AG08395 (cell line): ENCODE measurements at regions not wholly inside any gene's neighbourhood (a gene's known extent, or its start where the extent isn't known, plus 50 kb on each side); places are given as distances from the start of the nearest gene placed in this dataset.

Experiments
- DNase-seq: peaks from one replicate; pipeline ENCODE4 v3.0.0; 2012; ENCODE audit warnings: mixed read lengths, low spot score

GRCh38 chr7:20945451-20945850 lies 158.8 kb upstream of the SP8 start:
- no peak for DNase-seq

- no peak for DNase-seq
These were observed 166.2 kb upstream of the SP8 start for GRCh38 chr7:20952916-20953315.

- DNase-seq, result no peak
These were observed 168.3 kb upstream of the SP8 start for GRCh38 chr7:20954711-20955619.

GRCh38 chr7:20958572-20958971 lies 171.9 kb upstream of the SP8 start:
- DNase-seq, result no peak

GRCh38 chr7:20959281-20959680 lies 172.6 kb upstream of the SP8 start:
- no peak for DNase-seq

- DNase-seq, result no peak
These were observed 177.0 kb upstream of the SP8 start for GRCh38 chr7:20963556-20964280.

GRCh38 chr7:20964281-20964918 lies 177.7 kb upstream of the SP8 start:
- DNase-seq, result no peak

GRCh38 chr7:20971219-20971618 lies 184.5 kb upstream of the SP8 start:
- DNase-seq, result no peak

GRCh38 chr7:20980232-20980631 lies 193.5 kb upstream of the SP8 start:
- DNase-seq, result no peak

GRCh38 chr7:20980668-20981264 lies 194.1 kb upstream of the SP8 start:
- no peak for DNase-seq

- DNase-seq, result no peak
These were observed 201.7 kb upstream of the SP8 start for GRCh38 chr7:20988340-20988739.

GRCh38 chr7:20991544-20991943 lies 204.9 kb upstream of the SP8 start:
- DNase-seq, result no peak

GRCh38 chr7:20993693-20994092 lies 207.0 kb upstream of the SP8 start:
- no peak for DNase-seq

GRCh38 chr7:20998309-20998708 lies 211.6 kb upstream of the SP8 start:
- no peak for DNase-seq

- DNase-seq, result no peak
These were observed 224.5 kb upstream of the SP8 start for GRCh38 chr7:21011153-21011552.

- no peak for DNase-seq
These were observed 227.3 kb upstream of the SP8 start for GRCh38 chr7:21013765-21014539.

- DNase-seq, result no peak
These were observed 234.0 kb upstream of the SP8 start for GRCh38 chr7:21020667-21021066.

- DNase-seq, result no peak
These were observed 237.3 kb upstream of the SP8 start for GRCh38 chr7:21023841-21024484.

GRCh38 chr7:21024485-21024867 lies 237.8 kb upstream of the SP8 start:
- DNase-seq, result no peak

GRCh38 chr7:21028186-21028585 lies 241.5 kb upstream of the SP8 start:
- no peak for DNase-seq

- DNase-seq, result no peak
These were observed 241.9 kb upstream of the SP8 start for GRCh38 chr7:21028599-21028998.
